ENCODE measurements at regions not wholly inside any gene's neighbourhood (a gene's known extent, or its start where the extent isn't known, plus 50 kb on each side); places are given as distances from the start of the nearest gene placed in this dataset.

DNA sequence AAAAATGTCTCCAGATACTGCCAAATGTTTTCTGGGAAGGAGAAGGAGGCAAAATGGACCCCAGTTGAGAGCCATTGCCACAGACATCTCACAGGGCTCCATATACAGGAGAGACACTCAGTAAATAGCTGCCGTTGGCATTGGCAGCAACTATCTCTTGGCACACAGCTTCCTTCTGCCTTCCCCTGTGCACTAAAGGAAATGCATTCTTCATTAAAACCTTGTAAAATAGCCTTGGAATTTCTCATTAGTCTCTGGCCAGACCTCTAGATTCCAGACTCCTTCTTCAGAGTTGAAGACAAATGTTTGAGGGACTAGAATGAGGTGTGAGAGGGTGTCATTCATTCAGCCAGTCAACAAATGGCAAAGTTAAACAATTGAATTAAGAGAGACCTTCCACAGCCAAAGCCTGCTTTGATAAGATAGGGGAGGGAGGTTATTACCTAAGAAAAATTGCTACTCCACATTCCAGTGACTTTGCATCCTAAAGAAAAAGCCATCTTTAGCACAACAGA lies 223.9 kb upstream of the HS3ST3A1 start:
- no peak overlapping the region for H3K4me3 ChIP-seq
- no peaks in the 10 kb centered on the region for H3K27me3 ChIP-seq
- TF ChIP-seq CTCF (IDR thresholded peaks at IDR 0.05) = no peak
- no peaks in the 10 kb centered on the region for H3K36me3 ChIP-seq
- peaks cover 0 to 6% (median 0%) of the 10 kb centered on the region in 3 donors for H3K9me3 ChIP-seq
- 50 to 67% methylated on average over 1 of the region's 1 CpG for WGBS, 2 donors (ENCODE audit: low coverage in 1 of 2)
- H3K4me1 ChIP-seq = no peaks in the 10 kb centered on the region
- H3K27ac ChIP-seq = no peak overlapping the region
- ATAC-seq = no peak

DNA sequence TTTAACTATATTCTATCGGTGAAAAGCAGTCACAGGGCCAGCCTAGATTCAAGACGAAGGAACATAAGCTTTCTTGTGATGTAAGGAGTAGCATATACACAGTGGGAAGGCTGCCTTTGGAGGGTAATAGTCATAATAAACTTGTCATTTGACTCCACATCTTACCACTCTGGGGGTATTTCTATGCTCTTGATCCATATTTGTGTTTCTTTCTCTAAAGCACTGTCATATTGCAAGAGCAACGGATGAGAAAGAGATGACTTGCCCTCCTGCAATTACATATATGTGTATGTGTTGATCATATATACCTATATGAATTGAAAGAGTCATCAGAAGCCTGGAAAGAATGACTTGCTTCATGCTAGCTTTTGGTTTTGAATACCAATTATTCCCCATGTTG lies 225.4 kb upstream of the HS3ST3A1 start:
- Histone ChIP-seq H3K4me1 (no peaks in the 10 kb centered on the region), H3K27ac (no peak overlapping the region), H3K36me3 (no peaks in the 10 kb centered on the region), H3K27me3 (no peaks in the 10 kb centered on the region), H3K9me3 (peaks cover 0 to 6% (median 0%) of the 10 kb centered on the region in 3 donors), H3K4me3 (no peak overlapping the region)
- WGBS, 2 donors (ENCODE audit: low coverage in 1 of 2) = 75 to 89% methylated on average over 3 of the region's 3 CpGs
- ATAC-seq = no peak
- no peak for TF ChIP-seq EP300 (IDR thresholded peaks at IDR 0.05)
- no peak for TF ChIP-seq POLR2A (IDR thresholded peaks at IDR 0.05)
- no peak for TF ChIP-seq POLR2AphosphoS5 (IDR thresholded peaks at IDR 0.05)
- TF ChIP-seq CTCF (IDR thresholded peaks at IDR 0.05) = no peak

GRCh38 chr17:13833921-13834320 lies 232.2 kb upstream of the HS3ST3A1 start:
- no peaks in the 10 kb centered on the region for H3K36me3 ChIP-seq
- H3K9me3 ChIP-seq = no peaks in the 10 kb centered on the region
- no peak overlapping the region for H3K4me3 ChIP-seq
- WGBS, 2 donors (ENCODE audit: low coverage in 1 of 2) = 86 to 88% methylated on average over 1 to 2 of the region's 2 CpGs
- no peaks in the 10 kb centered on the region for H3K4me1 ChIP-seq
- no peaks in the 10 kb centered on the region for H3K27me3 ChIP-seq
- TF ChIP-seq POLR2A (IDR thresholded peaks at IDR 0.05) (no peak), POLR2AphosphoS5 (IDR thresholded peaks at IDR 0.05) (no peak), EP300 (IDR thresholded peaks at IDR 0.05) (no peak), CTCF (IDR thresholded peaks at IDR 0.05) (no peak)
- ATAC-seq = no peak
- no peak overlapping the region for H3K27ac ChIP-seq

DNA sequence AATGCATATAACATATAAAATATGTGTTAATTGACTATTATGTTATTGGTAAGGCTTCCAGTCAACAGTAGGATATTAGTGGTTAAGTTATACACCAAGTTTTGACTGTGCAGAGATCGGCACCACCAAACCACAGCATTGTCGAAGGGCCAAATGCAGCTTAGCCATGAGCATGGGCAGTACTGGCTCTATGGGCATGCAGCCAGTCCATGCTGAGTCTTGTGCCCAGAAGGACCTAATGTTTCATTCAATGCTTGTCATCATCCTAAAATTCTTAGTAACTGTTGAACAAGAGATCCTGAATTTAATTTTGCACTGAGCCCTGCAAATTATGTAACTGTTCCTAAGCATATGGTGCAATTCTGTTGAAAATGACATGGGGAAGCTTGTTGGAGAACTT lies 233.4 kb upstream of the HS3ST3A1 start:
- Histone ChIP-seq H3K4me3 (no peak overlapping the region), H3K36me3 (no peaks in the 10 kb centered on the region), H3K27me3 (no peaks in the 10 kb centered on the region), H3K9me3 (no peaks in the 10 kb centered on the region), H3K27ac (no peak overlapping the region), H3K4me1 (no peaks in the 10 kb centered on the region)
- no peak for TF ChIP-seq POLR2AphosphoS5 (IDR thresholded peaks at IDR 0.05)
- no peak for TF ChIP-seq EP300 (IDR thresholded peaks at IDR 0.05)
- TF ChIP-seq CTCF (IDR thresholded peaks at IDR 0.05) = no peak
- no peak for TF ChIP-seq POLR2A (IDR thresholded peaks at IDR 0.05)
- 100% methylated on average over 1 of the region's 2 CpGs for WGBS, 2 donors (ENCODE audit: low coverage in 1 of 2)
- no peak for ATAC-seq

DNA sequence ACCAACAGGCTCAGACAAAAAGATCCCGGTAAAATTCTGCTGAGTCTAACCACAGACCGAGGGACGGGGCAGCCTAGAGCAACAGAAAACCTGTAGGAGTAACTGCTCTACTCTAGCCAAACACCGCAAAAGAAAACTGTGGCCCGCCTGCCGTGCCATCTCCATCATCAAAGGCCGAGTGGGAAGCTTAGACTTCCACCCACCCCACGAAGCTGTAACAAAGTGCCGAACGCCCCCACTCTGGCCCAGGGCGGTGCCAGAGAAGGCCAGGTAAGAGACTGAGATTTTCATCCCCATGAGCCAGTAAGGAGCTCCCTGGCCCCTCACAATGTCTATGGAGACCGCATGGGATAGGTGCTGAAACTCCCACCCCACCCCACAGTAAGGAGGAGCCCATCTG lies 231.9 kb upstream of the COX10 start:
- TF ChIP-seq EP300 (IDR thresholded peaks at IDR 0.05) (no peak), CTCF (IDR thresholded peaks at IDR 0.05) (no peak), POLR2A (IDR thresholded peaks at IDR 0.05) (no peak), POLR2AphosphoS5 (IDR thresholded peaks at IDR 0.05) (no peak)
- 100% methylated on average over 3 of the region's 12 CpGs; no CpG with 5 or more reads in 1 of the 2 donors for WGBS, 2 donors (ENCODE audit: low coverage in 1 of 2)
- H3K27ac ChIP-seq = no peak overlapping the region
- H3K4me3 ChIP-seq = no peak overlapping the region
- H3K9me3 ChIP-seq = no peaks in the 10 kb centered on the region
- no peaks in the 10 kb centered on the region for H3K36me3 ChIP-seq
- ATAC-seq = no peak
- H3K4me1 ChIP-seq = no peaks in the 10 kb centered on the region
- no peaks in the 10 kb centered on the region for H3K27me3 ChIP-seq

All from gastroesophageal sphincter (tissue), 4 donors.